OCI-LY7 (cell line): ENCODE measurements at regions not wholly inside any gene's neighbourhood (a gene's known extent, or its start where the extent isn't known, plus 50 kb on each side); places are given as distances from the start of the nearest gene placed in this dataset.

ENCODE experiments used
- BruUV-seq: library from RNA; stranded (reverse); fragments of 400-500 nt; replicated peaks from 2 replicates; lab custom pipeline; 2021; lab: Mats Ljungman, UMichigan
- CTCF ChIA-PET: fragments of 300-600 bp; sonication (Branson Sonifier 250); formaldehyde crosslinking; loops from one replicate; lab custom pipeline; 2022; ENCODE audit warnings: antibody characterized with exemption; ENCODE audit not compliant: unreplicated experiment; lab: Charles Lee
- POLR2A ChIA-PET: fragments of 300-600 bp; sonication (Branson Sonifier 250); formaldehyde crosslinking; loops from one replicate; lab custom pipeline; 2022; ENCODE audit warnings: antibody characterized with exemption; lab: Charles Lee
- DNase-seq: peaks from one replicate; pipeline ENCODE4 v3.0.0-alpha.2; 2015; ENCODE audit warnings: low spot score
- H2AFZ ChIP-seq: fragments of 200-600 bp; sonication (generic), shearing (Covaris generic); 2 replicates; pipeline ENCODE4 v1.6.1; 2014; ENCODE audit warnings: mild to moderate bottlenecking, antibody characterized with exemption, low read length, moderate library complexity
- H3K27ac ChIP-seq: fragments of 200-600 bp; sonication (generic); 2 replicates; pipeline ENCODE4 v1.5.1; 2014; ENCODE audit warnings: mixed run types, low read depth, mild to moderate bottlenecking, moderate library complexity, low read length, inconsistent platforms; ENCODE audit not compliant: poor library complexity, severe bottlenecking
- H3K36me3 ChIP-seq: fragments of 200-600 bp; sonication (generic); 2 replicates; pipeline ENCODE4 v1.6.1; 2014; ENCODE audit warnings: mild to moderate bottlenecking, antibody characterized with exemption, low read length, moderate library complexity, mixed read lengths; ENCODE audit not compliant: insufficient read depth
- H3K4me1 ChIP-seq: fragments of 200-600 bp; sonication (generic); 2 replicates; pipeline ENCODE4 v1.5.1; 2014; ENCODE audit warnings: mild to moderate bottlenecking, low read length; ENCODE audit not compliant: insufficient read depth, poor library complexity, severe bottlenecking
- H3K4me2 ChIP-seq: fragments of 200-600 bp; sonication (generic); 2 replicates; pipeline ENCODE4 v1.6.1; 2014; ENCODE audit warnings: mild to moderate bottlenecking, low read length
- H3K4me3 ChIP-seq: fragments of 200-600 bp; sonication (generic); 2 replicates; pipeline ENCODE4 v1.5.1; 2014; ENCODE audit warnings: mild to moderate bottlenecking, low read depth, low read length; ENCODE audit not compliant: poor library complexity, severe bottlenecking
- H3K79me2 ChIP-seq: fragments of 200-600 bp; sonication (generic); 2 replicates; pipeline ENCODE4 v1.6.1; 2016; ENCODE audit warnings: low read depth, mild to moderate bottlenecking, low read length, moderate library complexity, mixed read lengths; ENCODE audit not compliant: insufficient read depth
- H3K9me2 ChIP-seq: fragments of 200-600 bp; sonication (generic); 2 replicates; pipeline ENCODE4 v1.6.1; 2016; ENCODE audit warnings: mild to moderate bottlenecking, low read length, mixed read lengths; ENCODE audit not compliant: insufficient read depth
- H3K9me3 ChIP-seq: fragments of 200-600 bp; sonication (generic); 2 replicates; pipeline ENCODE4 v1.6.1; 2014; ENCODE audit warnings: mild to moderate bottlenecking, mixed run types, low read length, mixed read lengths
- H4K20me1 ChIP-seq: fragments of 200-600 bp; sonication (generic); 2 replicates; pipeline ENCODE4 v1.6.1; 2014; ENCODE audit warnings: mild to moderate bottlenecking, antibody characterized with exemption, low read length, moderate library complexity, mixed read lengths; ENCODE audit not compliant: insufficient read depth
- EZH2phosphoT487 ChIP-seq: fragments of 200-600 bp; sonication (generic); IDR thresholded peaks from 2 replicates; pipeline ENCODE4 v1.6.1; 2018; ENCODE audit warnings: low read depth, borderline replicate concordance, mild to moderate bottlenecking, mixed run types, antibody characterized with exemption, low read length, moderate library complexity, mixed read lengths
- intact Hi-C: fragments of 100-400 bp; cut with micrococcal nuclease; formaldehyde crosslinking; loops from one replicate; pipeline ENCODE4 v1.10.0; 2022; ENCODE audit not compliant: unreplicated experiment
- TF ChIP-seq, protein P1 (sequence below): fragments of 200-600 bp; sonication (generic); conservative IDR thresholded peaks from 2 replicates; pipeline ENCODE4 v1.5.1; 2014; ENCODE audit warnings: mild to moderate bottlenecking, antibody characterized with exemption, low read length, moderate library complexity, mixed read lengths

DNA sequence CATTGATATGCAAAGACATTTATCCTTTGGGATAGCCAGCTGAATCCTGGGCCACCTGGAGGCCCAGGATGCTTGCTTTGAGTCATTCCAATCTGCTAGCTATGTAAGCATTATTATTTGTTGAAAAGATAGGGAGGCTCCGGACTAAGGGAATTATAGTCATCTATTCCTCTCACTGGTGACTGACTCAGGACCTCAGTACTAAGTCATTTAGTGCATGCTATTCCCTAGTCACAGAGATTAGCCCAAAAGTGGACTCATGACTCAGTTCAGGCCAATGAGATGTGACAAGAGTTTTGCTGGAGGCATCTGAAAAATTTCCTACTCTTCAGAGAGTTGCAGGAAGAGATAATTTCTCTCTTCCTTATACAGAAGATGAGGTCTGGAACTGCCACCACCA lies 67.9 kb upstream of the ITM2B start:
- Histone ChIP-seq H3K9me3 (no peaks in the 10 kb centered on the region), H3K4me2 (no peak overlapping the region), H3K9me2 (no peaks in the 10 kb centered on the region), H3K4me1 (no peaks in the 10 kb centered on the region), H3K79me2 (no peaks in the 10 kb centered on the region), H3K27ac (no peak overlapping the region), H3K4me3 (no peak overlapping the region), H4K20me1 (no peaks in the 10 kb centered on the region), H2AFZ (no peak overlapping the region), H3K36me3 (no peaks in the 10 kb centered on the region)
- intact Hi-C loops = no loop called here
- DNase-seq = no peak
- no TSS peak for BruUV-seq
- POLR2A ChIA-PET = no interaction called here
- CTCF ChIA-PET = no interaction called here
- TF ChIP-seq, protein P1, sequence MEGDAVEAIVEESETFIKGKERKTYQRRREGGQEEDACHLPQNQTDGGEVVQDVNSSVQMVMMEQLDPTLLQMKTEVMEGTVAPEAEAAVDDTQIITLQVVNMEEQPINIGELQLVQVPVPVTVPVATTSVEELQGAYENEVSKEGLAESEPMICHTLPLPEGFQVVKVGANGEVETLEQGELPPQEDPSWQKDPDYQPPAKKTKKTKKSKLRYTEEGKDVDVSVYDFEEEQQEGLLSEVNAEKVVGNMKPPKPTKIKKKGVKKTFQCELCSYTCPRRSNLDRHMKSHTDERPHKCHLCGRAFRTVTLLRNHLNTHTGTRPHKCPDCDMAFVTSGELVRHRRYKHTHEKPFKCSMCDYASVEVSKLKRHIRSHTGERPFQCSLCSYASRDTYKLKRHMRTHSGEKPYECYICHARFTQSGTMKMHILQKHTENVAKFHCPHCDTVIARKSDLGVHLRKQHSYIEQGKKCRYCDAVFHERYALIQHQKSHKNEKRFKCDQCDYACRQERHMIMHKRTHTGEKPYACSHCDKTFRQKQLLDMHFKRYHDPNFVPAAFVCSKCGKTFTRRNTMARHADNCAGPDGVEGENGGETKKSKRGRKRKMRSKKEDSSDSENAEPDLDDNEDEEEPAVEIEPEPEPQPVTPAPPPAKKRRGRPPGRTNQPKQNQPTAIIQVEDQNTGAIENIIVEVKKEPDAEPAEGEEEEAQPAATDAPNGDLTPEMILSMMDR = no peak
- TF ChIP-seq EZH2phosphoT487 = no peak

DNA sequence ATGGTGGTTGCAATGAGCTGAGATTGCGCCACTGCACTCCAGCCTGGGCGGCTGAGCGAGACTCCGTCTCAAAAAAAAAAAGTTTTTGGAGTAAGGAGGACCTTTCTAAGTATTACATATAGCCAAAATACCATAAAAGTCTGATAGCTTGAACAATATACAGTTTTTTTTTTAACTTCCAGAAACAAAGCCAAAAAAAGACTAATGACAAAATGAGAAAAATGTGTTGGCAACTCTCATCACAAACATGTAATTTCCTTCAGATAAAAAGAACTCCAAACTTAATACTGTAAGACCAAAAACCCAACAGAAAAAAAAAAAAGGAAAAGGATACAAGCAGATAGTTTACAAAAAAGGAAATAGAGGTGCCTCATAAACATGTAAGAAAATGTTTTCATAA lies 68.2 kb upstream of the MED4 start:
- POLR2A ChIA-PET = interaction anchor here (1.2 kb wide), 1 partner anchor 9 kb away, joined by 4 read pairs; no protein-coding TSS in a partner anchor
- H3K9me2 ChIP-seq = no peaks in the 10 kb centered on the region
- no peak overlapping the region for H3K4me3 ChIP-seq
- DNase-seq = no peak
- CTCF ChIA-PET = no interaction called here
- H3K4me2 ChIP-seq = no peak overlapping the region
- TF ChIP-seq EZH2phosphoT487 = no peak
- TF ChIP-seq, protein P1 = no peak
- H3K4me1 ChIP-seq = peaks cover 4% of the 10 kb centered on the region
- H3K79me2 ChIP-seq = no peaks in the 10 kb centered on the region
- H2AFZ ChIP-seq = no peak overlapping the region
- intact Hi-C loops = no loop called here
- BruUV-seq = no TSS peak
- H4K20me1 ChIP-seq = no peaks in the 10 kb centered on the region
- H3K9me3 ChIP-seq = no peaks in the 10 kb centered on the region
- no peak overlapping the region for H3K27ac ChIP-seq
- H3K36me3 ChIP-seq = no peaks in the 10 kb centered on the region

DNA sequence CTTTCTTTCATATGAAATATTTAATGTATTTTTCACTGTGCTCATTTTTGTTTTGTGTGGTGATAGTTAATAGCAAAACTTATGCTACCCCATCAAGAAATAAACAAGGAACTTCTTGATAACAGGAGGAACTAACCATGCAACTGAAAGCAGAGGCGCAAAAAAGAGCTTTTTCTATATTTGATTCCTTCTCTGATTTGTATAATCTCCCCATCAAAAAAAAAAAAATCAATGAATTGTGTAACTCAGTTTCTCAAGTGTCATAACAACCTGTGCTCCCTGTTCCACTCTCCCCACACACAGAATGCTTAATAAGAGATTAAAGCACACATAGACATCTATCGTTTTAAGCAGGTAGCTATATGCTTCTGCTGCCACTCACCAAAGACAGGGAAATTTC lies 67.3 kb upstream of the MED4 start:
- ChIA-PET CTCF (no interaction called here), POLR2A (interaction anchor here (0.7 to 1.2 kb wide), 4 partner anchors 8 to 19 kb away, joined by 3 to 4 read pairs (median 4); no protein-coding TSS in a partner anchor)
- H3K4me1 ChIP-seq = peaks cover 4% of the 10 kb centered on the region
- no peaks in the 10 kb centered on the region for H3K36me3 ChIP-seq
- no peaks in the 10 kb centered on the region for H4K20me1 ChIP-seq
- no peak overlapping the region for H2AFZ ChIP-seq
- intact Hi-C loops = no loop called here
- H3K9me2 ChIP-seq = no peaks in the 10 kb centered on the region
- H3K9me3 ChIP-seq = no peaks in the 10 kb centered on the region
- H3K79me2 ChIP-seq = no peaks in the 10 kb centered on the region
- no peak for DNase-seq
- no peak overlapping the region for H3K4me3 ChIP-seq
- no peak overlapping the region for H3K4me2 ChIP-seq
- H3K27ac ChIP-seq = no peak overlapping the region
- no TSS peak for BruUV-seq
- TF ChIP-seq EZH2phosphoT487 = no peak
